Stimulated activated CD4-positive, alpha-beta T cell treated with anti-CD3 and anti-CD28 coated beads, Interleukin-15, amount 100 ng/mL, for 24 hours (primary cell): ENCODE measurements at regions not wholly inside any gene's neighbourhood (a gene's known extent, or its start where the extent isn't known, plus 50 kb on each side); places are given as distances from the start of the nearest gene placed in this dataset.

Source experiments
- DNase-seq: peaks from one replicate; pipeline ENCODE4 v3.0.0-alpha.2; 2020

DNA sequence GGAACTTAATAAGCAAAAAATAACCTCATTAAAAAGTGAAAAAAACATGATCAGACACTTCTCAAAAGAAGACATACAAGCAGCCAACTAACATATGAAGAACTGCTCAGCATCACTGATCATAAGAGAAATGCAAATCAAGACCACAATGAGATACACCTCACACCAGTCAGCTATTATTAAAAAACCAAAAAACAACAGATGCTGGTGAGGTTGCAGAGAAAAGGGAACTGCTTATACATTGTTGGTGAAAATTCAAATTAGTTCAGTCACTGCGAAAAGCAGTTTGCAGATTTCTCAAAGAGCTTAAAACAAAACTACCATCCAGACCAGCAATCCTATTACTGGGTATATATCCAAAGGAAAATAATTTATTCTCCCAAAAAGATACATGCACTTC lies 513.3 kb downstream of the MDFIC start:
- DNase-seq, result no peak

DNA sequence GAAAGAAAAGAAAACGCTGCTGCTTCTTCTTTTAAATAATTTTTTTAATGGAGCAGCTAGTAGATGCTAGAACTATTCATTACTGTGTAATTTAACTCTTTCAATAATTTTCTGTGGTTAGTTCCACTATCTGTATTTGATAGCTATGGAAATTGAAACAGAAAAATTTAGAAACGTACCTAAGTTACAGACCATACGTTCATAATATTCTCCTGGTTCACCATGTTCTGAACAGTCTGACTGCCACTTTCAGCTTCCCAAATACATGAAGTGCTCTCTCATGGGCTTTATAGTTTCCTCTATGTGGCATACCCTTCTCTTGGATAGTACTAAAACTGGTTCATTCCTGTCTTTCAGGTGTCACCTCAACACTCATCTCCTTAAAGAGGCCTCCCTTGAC lies 508.0 kb downstream of the MDFIC start:
- DNase-seq, result no peak

DNA sequence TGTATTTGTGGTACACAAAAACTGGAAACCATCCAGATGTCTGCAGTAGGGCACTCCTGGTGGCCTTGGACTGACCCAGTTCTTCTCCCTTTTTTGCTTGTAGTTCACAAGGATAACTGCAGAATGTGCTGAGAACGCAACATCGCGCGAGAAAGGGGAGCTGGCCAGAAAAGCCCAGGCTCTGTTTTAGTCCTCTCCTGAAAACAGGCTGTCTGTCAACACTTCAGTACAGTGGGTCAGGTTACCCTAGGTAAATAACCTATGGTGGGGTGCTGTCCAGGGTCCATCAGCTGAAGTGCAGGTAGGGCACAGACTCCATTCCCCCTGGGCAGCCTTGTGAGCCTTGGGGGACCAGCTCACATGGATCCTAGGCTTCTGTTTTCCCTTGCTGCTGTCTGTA lies 495.8 kb downstream of the MDFIC start:
- no peak for DNase-seq

DNA sequence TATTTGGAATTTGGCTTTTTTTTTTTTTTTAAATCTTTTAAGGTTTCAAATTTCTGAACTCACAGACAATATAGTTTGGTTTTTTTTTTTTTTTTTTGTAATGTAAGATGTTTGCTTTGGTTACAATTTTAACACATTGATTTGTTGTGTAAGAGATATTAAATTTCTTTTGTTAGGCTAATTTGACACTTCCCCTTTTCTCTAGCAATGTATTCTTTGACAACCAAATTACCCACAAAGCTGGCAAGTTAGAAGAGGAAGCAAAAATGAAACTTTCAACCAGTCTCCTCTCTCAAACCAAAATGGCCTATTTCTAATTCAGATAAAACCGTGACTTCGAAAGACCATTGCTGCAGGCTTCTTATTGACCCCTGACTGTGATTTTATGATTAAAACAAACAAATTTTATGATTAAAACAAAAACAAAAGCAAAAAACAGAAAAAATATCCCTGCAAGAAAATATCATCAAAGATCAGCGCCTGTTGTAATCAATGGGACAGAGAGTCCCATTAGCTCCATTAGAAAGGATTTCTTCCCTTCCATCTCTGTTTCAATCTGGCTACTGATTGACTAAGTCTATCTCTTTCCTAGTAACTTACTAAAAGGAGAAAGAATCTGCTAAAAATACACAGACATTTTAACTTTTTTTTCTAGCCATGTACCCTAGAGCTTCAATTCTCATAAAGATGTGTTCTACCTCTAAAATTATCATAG lies 489.2 kb downstream of the MDFIC start:
- DNase-seq, result no peak

DNA sequence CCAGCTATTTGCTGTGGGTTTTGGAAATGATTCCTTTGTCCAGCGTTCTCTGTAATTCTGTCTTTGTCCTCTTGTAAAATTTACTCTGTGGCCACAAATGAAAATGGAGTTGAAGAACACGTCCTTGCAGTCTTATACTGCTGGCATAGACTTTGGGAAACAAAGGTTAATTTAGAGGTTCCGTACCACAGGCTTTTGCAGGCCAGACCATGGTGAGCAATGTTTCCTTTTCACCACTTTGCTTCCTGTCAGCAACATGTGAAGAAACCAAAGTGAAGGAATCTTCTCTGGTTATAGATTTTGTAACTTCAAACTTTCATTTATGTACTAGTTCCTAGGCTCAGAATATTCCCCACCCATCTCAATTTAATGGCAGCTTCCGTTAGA lies 488.5 kb downstream of the MDFIC start:
- no peak for DNase-seq

DNA sequence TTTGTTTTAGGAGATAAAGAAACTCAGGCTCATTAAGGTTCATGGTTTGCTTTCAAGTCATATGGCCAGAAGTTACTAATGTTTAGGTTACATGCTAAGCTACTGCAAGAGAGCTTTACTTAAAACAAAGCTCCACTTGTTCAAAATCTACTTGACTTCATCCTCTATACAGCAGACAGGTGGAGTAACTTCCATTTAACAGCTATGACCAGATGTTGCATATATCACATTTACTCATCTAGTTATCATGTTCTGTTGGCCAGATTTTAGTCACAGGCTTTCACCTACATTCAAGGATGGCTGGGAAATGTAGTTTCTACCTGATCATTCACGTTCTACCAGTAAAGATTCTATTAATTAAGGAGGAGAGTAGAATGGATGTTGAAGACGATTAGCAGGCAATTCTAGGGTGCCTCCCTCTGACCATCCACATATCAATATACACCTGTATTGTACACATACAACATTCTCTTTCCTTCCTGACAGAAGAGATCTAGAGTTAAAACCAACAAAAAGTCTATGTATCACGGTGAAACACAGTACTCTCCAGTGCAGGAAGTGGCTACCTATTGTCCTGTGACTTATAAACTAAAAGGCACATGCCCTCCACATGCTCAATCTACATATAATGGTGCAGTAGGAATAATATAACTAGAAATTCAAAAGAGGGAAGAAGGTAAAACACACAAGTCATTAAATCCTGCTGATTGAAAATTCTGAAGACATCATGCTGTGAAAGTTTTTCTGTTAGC lies 488.0 kb downstream of the MDFIC start:
- DNase-seq, result no peak

DNA sequence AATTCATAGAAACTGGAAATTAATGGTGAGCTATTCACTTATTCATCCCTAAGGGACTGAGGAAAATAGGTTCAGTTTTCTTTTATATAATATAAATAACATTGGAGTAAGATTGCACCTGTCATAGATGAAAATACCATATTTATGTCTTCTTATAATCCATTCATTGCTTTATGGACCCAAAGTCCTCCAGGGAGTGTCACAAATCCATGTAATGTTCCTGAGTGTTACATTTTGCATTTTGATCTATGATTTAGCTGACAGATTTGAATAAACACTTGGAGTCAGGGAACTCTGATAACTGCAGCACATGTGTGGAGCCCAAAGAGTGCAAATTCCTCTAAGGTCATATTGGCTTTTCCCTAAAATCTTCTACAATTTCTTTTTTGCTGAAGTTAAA lies 484.3 kb downstream of the MDFIC start:
- DNase-seq, result no peak

DNA sequence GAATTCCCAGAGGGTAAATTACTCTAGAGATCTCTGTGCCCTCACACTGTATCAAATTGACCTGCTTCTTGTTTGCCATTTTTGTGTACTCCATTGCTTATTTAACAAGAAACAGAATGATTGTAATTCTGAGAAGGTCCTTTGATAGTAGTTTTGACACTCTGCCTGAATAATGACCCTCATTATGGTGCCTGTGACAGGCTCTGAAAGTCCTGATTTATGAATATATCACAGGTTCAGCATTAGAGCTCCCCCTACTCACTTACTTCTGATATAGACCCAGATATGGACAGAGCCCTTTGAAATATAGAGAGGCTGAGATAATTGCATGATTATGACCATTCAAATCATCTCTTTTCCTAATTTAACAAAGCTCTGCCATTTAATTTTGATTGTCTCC lies 465.2 kb downstream of the MDFIC start:
- no peak for DNase-seq

DNA sequence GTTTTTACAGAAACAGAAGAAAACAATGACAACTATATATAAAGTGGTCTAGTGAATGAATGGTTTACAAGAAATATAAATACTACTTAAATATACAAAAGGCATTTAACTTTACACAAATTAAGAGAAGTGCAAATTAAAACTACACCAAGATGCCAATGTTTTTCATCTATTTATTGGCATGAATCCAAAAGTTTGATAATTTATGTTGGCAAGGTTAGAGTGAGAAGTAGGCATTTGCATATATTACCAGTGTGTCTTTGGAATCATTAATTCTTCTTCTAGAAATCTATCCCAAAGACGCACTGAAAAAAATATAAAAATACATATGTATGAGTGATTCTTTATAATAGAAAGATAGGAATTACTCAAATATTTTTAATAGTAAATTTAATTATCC lies 457.4 kb downstream of the MDFIC start:
- no peak for DNase-seq

DNA sequence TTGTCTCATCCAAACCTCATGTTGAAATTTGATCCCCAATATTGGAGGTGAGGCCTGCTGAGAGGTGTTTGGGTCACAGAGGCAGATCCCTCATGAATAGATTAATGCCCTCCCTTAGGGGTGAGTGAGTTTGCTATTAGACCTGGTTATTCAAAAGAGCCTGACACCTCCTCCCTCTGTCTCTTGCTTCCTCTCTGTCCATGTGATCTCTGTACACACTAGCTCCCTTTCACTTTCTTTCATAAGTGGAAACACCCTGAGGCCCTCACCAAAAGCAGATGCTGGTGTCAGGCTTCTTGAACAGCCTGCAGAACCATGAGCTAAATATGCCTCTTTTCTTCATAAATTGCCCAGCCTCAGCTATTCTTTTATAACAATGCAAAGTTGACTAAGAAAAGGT lies 447.1 kb downstream of the MDFIC start:
- DNase-seq, result no peak

DNA sequence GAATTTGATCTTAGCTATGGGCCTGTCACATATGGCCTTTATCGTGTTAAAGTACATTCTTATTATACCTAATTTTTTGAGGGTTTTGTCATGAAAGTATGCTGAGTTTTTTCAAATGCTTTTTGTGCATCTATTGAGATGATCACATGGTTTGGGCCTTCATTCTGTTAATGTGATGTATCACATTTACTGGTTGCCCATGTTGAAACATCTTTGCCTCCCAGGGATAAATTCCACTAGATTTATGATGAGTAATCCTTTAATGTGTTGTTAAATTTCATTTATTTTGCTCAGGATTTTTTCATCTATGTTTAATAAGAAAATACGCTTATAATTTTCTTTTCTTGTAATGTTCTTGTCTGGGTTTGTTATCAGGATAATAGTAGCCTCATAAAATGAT lies 442.0 kb downstream of the MDFIC start:
- DNase-seq, result no peak

DNA sequence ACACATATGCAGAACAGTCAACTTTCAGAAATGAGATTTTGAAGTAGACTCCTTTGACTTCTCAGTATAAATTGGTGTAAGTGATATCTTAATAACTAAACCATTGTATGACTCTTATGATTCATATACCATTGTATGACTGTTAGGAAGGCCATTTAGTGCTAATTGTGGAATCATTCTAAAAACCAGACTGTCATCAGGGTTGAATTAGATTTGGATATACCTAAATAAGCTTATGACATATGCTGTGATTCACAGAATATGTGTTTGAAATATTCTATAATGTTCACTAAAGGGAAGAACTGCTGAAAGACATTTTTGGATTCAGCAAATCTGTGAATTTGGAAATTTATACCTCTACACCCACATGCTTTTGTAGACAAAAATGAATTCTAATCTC lies 438.1 kb downstream of the MDFIC start:
- no peak for DNase-seq

DNA sequence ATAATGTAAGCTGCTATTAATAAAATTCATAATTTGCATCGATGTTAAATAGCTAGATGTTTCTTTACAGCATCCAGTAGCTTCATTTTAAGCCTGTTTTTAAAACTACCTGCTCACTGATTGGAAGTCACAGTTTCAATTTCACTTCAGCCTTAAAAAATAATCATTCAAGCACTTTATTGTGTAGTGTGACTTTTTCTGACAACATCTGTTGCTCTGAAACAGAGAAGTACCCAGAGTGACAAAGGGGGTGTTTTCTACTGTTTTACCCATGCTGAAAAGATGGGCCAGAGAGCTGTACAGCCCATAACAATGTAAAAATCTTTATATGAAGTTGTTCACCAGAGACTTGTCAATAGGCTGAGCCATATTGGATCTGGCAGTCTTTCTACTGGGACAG lies 437.2 kb downstream of the MDFIC start:
- no peak for DNase-seq

DNA sequence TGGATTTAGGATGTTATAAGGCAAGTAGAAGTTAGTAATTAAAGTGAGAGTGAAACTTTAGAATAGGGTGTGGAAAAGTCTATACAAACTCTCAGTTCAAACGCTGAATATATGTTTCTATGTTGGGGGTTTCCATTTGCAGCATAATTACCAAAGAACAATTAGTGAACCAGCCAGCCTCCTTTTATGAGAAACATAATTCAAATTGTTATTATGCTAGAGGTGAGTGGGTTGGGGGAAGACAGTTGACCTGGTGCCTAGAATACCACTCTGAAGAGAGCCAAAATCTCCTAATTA lies 435.8 kb downstream of the MDFIC start:
- DNase-seq, result no peak

DNA sequence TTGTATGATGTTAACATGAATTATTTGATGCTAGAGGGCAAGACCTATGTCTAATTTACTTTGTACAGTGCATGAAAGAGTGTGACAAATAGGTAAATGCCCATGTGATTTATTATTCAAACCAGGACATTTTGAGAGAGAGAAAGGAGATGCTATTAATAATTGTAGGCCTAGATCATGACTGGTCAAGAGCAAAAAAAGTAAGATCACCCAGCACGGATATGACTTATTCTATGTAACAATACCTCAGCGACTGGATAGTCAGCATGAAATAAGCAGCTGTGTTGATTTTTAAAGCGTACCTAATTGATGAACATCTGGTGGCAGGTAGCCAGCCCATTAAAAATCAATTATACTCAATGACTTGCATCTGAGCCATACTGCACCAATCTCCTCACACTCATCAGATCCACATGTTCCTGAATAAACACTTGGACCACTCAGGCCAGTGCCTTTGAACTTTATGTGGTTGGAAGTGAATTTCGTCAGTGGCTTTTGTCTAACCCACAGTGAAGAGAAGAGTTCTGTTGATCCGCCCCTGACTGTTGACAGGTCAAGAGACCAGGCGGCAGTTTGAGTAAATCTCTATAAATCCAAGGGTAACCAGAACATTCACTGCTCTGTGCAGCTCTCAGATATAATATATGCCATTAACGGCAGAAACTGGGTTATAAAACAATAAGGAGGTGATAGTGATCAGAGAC lies 435.3 kb downstream of the MDFIC start:
- no peak for DNase-seq

DNA sequence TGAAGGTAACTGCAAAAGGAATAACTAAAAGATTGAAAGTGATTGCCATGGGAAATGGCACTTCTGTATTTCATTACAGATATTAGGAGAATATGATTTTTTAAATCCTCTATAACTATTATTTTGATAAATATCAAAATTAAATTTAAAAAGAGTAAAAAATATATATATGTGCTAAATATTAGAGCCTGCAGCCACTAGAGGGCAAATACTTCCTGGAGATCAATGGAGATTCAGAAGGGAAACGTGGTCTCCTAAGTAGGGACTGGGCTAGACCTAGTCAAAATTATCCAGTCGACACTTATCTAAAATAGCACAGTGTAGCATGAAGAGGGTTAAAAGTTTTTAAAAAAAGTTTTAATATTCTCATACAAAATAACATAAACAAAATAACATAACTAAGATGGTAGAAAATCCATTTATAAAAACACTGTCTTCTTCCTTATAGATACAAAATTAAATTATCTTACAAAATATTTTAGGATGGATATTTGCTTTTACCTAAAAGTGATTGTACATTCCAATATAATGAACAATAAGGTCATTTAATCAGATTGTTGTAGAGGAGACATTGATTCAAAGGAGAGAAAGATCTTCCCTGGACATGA lies 434.3 kb downstream of the MDFIC start:
- DNase-seq, result no peak

DNA sequence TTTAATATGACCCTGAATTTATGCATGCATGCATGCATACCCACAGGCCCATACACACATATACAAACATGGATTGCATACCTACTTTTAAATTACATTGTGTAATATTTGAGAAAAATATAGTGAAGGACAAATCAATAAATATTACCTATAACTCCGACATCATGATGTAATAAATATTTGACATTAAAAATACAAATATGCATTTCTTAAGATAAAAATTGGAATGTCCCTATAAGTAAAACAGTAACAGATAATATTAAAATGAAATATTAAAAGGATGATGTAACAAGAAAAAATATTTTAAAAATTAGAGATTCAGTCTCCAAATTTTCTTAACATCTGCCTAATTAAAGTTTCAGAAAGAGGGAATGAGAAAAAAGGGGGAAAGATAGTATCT lies 433.0 kb downstream of the MDFIC start:
- DNase-seq, result no peak

DNA sequence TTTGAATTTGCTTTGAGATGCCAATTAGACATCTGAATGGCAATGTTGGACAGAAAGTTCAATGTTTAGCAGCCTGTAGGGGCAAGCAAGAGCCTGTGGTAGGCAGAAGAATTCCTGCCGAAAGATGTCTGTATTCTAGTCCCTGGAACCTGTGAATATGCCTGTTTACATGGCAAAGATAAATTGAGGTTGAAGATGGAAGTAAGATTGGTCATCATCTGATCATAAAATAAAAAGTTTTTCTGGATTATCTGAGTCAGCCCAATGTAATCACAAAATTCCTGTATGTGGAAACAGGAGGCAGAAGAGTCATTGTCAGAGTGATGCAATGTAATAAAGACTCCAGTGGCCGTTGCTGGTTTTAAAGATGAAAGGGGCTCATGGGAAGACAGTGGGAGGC lies 430.5 kb downstream of the MDFIC start:
- no peak for DNase-seq

DNA sequence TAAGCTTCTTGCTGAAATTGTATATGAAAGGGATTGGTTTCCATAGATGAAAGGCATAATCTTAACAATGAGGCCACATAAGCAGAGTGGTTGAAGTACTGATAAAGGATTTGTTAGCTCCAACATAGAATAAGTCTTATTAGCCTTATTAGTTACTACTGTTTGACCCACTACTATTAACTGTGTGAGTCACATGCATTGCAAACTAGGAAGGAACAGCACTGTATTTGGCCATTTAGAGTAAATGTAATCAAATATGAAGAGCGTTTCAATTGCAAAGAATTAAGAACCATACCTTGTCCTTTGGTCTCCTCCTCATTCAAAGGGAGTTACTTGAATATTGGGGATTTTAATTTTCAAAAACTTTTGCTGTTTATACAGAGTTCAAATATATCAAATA lies 428.9 kb downstream of the MDFIC start:
- DNase-seq, result no peak

DNA sequence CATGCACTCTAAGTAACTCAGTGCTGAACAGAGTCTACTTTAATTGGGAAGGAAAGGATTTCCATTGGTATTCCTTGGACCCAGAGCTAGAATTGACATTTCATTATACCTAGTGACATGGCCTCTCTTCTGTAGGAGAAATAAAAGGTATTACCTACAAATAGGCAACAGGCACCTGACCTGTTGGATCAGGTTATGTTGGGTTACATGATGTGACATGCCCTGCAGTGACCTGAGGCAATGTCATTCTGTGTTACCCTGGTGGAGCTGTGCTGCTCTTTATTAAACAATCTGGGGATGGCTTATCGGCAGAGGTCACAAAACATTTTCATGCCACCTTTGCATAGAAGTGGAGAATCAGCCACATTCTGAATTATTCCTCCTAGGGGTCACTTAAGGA lies 427.7 kb downstream of the MDFIC start:
- no peak for DNase-seq

DNA sequence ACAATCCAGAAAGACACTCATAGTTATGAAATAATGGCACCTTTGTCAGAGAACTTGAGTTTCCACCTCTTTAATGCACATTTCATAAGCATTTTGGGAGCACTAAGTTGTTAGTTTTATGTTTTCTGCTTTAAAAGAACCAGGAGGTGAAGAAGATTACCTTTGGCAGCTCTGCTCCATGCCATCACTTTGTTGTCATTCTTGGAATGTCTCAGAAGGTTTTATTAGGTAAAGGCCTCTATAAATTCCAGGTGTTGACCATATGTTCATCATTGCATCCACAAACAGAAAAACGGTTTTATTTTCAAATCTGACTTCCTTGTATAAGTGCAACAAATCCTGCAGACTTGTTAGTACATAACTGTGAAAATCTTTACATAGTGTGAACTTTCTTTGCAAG lies 424.8 kb downstream of the MDFIC start:
- DNase-seq, result no peak

DNA sequence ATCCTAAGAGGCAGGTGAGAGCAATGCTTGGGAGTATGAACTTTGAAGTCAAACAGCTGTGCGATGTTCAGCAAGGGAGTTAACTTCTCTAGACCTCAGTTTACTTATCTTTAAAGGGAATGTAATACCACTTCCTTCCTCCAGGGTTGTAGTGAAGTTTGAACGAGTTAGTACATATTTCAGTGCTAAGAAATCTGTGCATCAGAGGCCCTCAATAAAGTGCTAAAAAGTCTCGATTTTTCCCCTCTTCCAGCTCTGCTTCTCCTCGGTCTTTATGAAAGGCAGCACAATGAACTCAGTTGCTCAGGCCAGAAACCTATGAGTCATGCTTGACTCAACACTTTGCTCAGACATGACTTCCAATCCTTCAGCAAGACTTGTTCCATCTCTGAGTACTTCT lies 418.9 kb downstream of the MDFIC start:
- no peak for DNase-seq

DNA sequence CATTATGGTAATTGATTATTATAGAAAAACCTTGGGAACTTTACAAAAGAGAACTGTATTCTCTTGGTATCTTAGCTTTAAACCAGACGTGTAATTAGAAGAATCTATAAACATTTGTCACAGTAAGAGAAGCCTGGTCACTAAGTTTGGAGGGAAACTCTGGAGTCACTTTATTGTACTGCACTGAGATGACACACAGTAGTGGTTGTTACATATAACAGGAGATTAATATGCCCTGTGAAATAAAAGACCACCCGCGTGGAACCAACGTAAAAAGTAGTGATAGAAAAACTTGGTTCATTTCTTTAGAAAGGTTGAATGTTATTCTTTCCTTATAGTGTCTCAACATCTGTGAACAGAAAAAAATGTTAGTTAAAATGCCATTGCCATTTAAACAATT lies 416.1 kb downstream of the MDFIC start:
- DNase-seq, result no peak

DNA sequence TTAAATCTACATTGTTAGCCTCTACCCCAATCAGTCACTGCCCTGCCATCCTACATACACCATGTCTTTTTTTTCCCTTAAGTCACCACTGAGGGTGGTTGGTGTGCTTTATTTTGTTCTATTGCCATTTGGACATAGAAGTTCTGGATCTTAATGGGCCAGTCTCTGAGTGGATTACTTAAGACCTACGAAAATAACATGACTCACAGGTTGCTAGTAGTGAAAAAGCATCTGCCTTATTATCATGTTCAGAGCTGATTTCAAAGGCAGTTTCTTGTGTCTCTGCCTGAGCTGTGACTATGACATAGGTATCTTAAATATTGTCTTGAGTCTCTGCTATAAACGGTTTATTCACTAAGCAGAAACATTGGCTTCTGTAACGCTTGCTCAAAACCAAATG lies 410.8 kb downstream of the MDFIC start:
- no peak for DNase-seq
